Ovary (tissue), 7 donors: ENCODE measurements at regions not wholly inside any gene's neighbourhood (a gene's known extent, or its start where the extent isn't known, plus 50 kb on each side); places are given as distances from the start of the nearest gene placed in this dataset.

Source experiments
- DNase-seq, 5 donors: peaks; one replicate each; pipeline ENCODE4 v3.0.0-alpha.2; 2019 to 2020
- H3K27ac ChIP-seq, 2 donors: fragments of 200-600 bp; one replicate each; pipeline versions ENCODE4 v1.5.1 to v1.8.0; 2019 to 2022
- H3K27me3 ChIP-seq: fragments of 200-600 bp; one replicate; pipeline ENCODE4 v1.8.0; 2022
- H3K36me3 ChIP-seq: fragments of 200-600 bp; sonication (generic); one replicate; pipeline ENCODE4 v1.5.1; 2019
- H3K4me1 ChIP-seq: one replicate; pipeline ENCODE4 v1.8.1; 2013; ENCODE audit warnings: mild to moderate bottlenecking, moderate library complexity; ENCODE audit not compliant: insufficient read depth
- H3K4me3 ChIP-seq: fragments of 200-600 bp; sonication (generic); one replicate; pipeline ENCODE4 v1.5.1; 2017
- H3K9me3 ChIP-seq, 2 donors: fragments of 200-600 bp in 1 of 2; sonication (generic) in 1 of 2; one replicate each; pipeline versions ENCODE4 v1.5.1 to v1.8.1; 2013 to 2019; ENCODE audit warnings: mild to moderate bottlenecking in 1 of 2, moderate library complexity in 1 of 2
- CTCF ChIP-seq, 3 donors: fragments of 450-650 bp in 2 of 3; fragments of 200-600 bp in 1 of 3; IDR thresholded peaks; one replicate each; pipeline versions ENCODE4 v1.5.1 to v1.8.0; 2016 to 2022; ENCODE audit warnings: antibody characterized with exemption in 3 of 3, mild to moderate bottlenecking in 1 of 3
- EP300 ChIP-seq: sonication (generic); formaldehyde crosslinking; IDR thresholded peaks from one replicate; pipeline ENCODE4 v1.6.1; 2017; ENCODE audit warnings: antibody characterized with exemption
- POLR2A ChIP-seq: fragments of 450-650 bp; IDR thresholded peaks from one replicate; pipeline ENCODE4 v1.6.1; 2017; ENCODE audit warnings: antibody characterized with exemption, mild to moderate bottlenecking, moderate library complexity
- WGBS, 3 donors: extraction: QIAGEN DNeasy Blood & Tissue Kit in 1 of 3; methylation state at CpG; one replicate each; pipeline versions ENCODE4 v1.1.5 to v1.1.7; 2013 to 2017; 5-methylcytosine and 5-hydroxymethylcytosine counted together
- intact Hi-C, 4 donors: fragments of 100-400 bp; cut with DNase I; formaldehyde crosslinking; loops; one replicate each; pipeline versions ENCODE4 v1.11.0 to v1.15.1; 2022 to 2023
- donor health status: DM: no; HTN: no; CAD: no; lungs with moderate emphysema.
- donor health status: DM: no; HTN: no; CAD: no.
- donor health status: Bipolar disorder and iron deficiency.
- donor health status: DM: no; HTN: no; CAD: no.
- donor health status: DM: yes; HTN: yes; CAD: no.

DNA sequence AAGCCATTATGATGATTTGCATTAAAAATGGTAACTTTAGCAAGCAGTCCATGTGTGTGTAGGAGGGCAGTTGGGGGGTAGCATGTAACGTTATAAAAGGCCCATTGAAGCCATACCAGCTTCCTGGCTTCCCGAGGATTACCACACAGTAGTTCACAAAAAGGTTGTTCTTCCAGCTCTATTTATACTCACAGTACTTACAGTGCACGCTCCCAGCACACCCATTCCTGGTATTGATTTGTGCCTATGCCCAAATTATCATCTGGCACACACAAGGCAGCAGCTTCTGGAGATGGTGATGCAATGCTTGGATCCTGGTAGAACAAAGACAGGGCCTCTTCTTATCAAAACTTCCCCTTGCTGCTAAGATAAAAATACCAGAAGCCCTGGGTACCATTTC lies 436.8 kb downstream of the HAO1 start:
- Histone ChIP-seq H3K9me3 (no peaks in the 10 kb centered on the region), H3K36me3 (no peaks in the 10 kb centered on the region), H3K27ac (no peak overlapping the region), H3K4me1 (no peaks in the 10 kb centered on the region), H3K27me3 (no peaks in the 10 kb centered on the region), H3K4me3 (no peak overlapping the region)
- no peak for DNase-seq
- 58 to 66% (median 65%) methylated on average over 3 of the region's 3 CpGs for WGBS, 3 donors
- no peak for TF ChIP-seq CTCF (IDR thresholded peaks at IDR 0.05)
- intact Hi-C loops: no loop called here

DNA sequence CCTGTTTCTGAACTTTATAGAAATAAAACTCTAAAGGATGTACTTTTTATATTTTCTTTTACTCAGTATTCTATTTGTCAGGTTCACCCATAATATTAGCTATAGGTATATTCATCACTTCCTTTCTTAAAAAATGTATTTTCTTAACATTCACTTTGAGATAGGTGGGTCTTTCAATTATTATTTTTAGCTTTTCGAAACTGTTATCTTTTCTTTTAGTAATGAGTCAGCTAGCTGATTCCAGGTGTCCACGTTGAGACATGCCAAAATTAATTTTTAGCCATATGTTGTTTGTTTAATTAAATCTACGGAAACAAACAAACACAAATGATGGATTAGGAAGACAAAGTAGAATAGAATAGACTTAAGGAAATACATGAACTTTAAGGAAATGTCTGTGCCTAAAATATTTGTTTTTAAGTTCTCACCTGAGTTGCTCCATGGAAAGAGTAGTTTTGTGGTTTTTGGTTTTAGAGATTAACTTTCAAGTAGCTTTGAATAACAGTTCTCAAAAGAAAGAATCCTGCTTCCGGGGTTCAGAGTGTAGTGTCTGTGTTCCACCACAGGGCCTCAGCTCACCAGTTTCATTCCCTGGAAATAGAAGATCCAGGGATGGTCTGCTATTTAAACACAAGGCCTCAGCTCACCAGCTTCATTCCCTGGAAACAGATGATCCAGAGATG lies 435.0 kb downstream of the HAO1 start:
- WGBS, 3 donors: 38 to 48% (median 43%) methylated on average over 4 of the region's 4 CpGs
- TF ChIP-seq EP300 (no peak), POLR2A (no peak), CTCF (IDR thresholded peaks at IDR 0.05) (no peak)
- DNase-seq: no peak
- Histone ChIP-seq H3K9me3 (no peaks in the 10 kb centered on the region), H3K27me3 (no peaks in the 10 kb centered on the region), H3K27ac (no peak overlapping the region), H3K4me3 (no peak overlapping the region), H3K36me3 (no peaks in the 10 kb centered on the region), H3K4me1 (no peaks in the 10 kb centered on the region)
- intact Hi-C loops: no loop called here

- H3K4me1 ChIP-seq: no peaks in the 10 kb centered on the region
- no peak for TF ChIP-seq CTCF (IDR thresholded peaks at IDR 0.05)
- no peak for TF ChIP-seq POLR2A
- TF ChIP-seq EP300: no peak
- 89 to 94% (median 93%) methylated on average over 4 of the region's 4 CpGs for WGBS, 3 donors
- no peak for DNase-seq
- no peak overlapping the region for H3K4me3 ChIP-seq
- H3K27ac ChIP-seq: no peak overlapping the region
- H3K27me3 ChIP-seq: no peaks in the 10 kb centered on the region
- H3K36me3 ChIP-seq: no peaks in the 10 kb centered on the region
- intact Hi-C loops: no loop called here
- H3K9me3 ChIP-seq: no peaks in the 10 kb centered on the region
These were observed 434.4 kb downstream of the HAO1 start for GRCh38 chr20:7505835-7506221.

GRCh38 chr20:7516621-7517111 lies 423.6 kb downstream of the HAO1 start:
- Histone ChIP-seq H3K27me3 (no peaks in the 10 kb centered on the region), H3K4me1 (no peaks in the 10 kb centered on the region), H3K4me3 (no peak overlapping the region), H3K9me3 (no peaks in the 10 kb centered on the region), H3K27ac (no peak overlapping the region), H3K36me3 (no peaks in the 10 kb centered on the region)
- DNase-seq: no peak
- WGBS, 3 donors: 26 to 48% (median 44%) methylated on average over 6 of the region's 6 CpGs
- TF ChIP-seq CTCF (IDR thresholded peaks at IDR 0.05) (no peak), EP300 (no peak), POLR2A (no peak)
- intact Hi-C loops: no loop called here
